HepG2 (cell line): ENCODE measurements at regions not wholly inside any gene's neighbourhood (a gene's known extent, or its start where the extent isn't known, plus 50 kb on each side); places are given as distances from the start of the nearest gene placed in this dataset.

Experiments
- ATAC-seq: fragments of 200-7000 bp; cut with Tn5 transposase; 3 replicates; pipeline ENCODE4 v1.9.1; 2020; ENCODE audit warnings: mild to moderate bottlenecking, moderate library complexity
- BruUV-seq: library from RNA; stranded (reverse); fragments of 400-500 nt; replicated peaks from 2 replicates; lab custom pipeline; 2021; lab: Mats Ljungman, UMichigan
- CTCF ChIA-PET: fragments of 300-600 bp; formaldehyde crosslinking; extraction: SDS; loops from one replicate; lab custom pipeline; 2021; ENCODE audit warnings: low total read pairs, inconsistent platforms, low intra/inter-chr PET ratio; lab: Yijun Ruan, JAX
- POLR2A ChIA-PET: fragments of 350-600 bp; sonication (Branson Sonifier 250); formaldehyde crosslinking; loops from one replicate; lab custom pipeline; 2020; ENCODE audit warnings: antibody characterized with exemption, inconsistent platforms; lab: Yijun Ruan, JAX
- DNase-seq: peaks from one replicate; pipeline ENCODE4 v3.0.0-alpha.2; 2015; ENCODE audit warnings: low spot score
- FAIRE-seq: peaks from 3 replicates; lab custom pipeline; 2011; peaks lifted over from hg19 to GRCh38; lab: Jason Lieb, UNC
- H2AFZ ChIP-seq: one replicate; pipeline ENCODE4 v1.6.1; 2011; ENCODE audit warnings: low read length, inconsistent platforms
- H3K27ac ChIP-seq: fragments of 300-600 bp; 3 replicates; pipeline ENCODE4 v1.8.0; 2011; ENCODE audit warnings: mixed run types, mild to moderate bottlenecking, mixed read lengths, low read length, inconsistent platforms; ENCODE audit not compliant: insufficient read depth; ENCODE audit errors: extremely low read length
- H3K27me3 ChIP-seq, 2 experiments: fragments of 200-600 bp in 1 of 2; 2 replicates in 1 of 2; 3 replicates in 1 of 2; pipeline versions ENCODE4 v1.6.0 to v1.8.0; 2011; ENCODE audit warnings: low read length in 2 of 2, mild to moderate bottlenecking in 2 of 2, moderate library complexity in 2 of 2, inconsistent platforms in 1 of 2; ENCODE audit not compliant: insufficient read depth in 2 of 2, control insufficient read depth in 1 of 2
- H3K36me3 ChIP-seq, 2 experiments: fragments of 200-600 bp in 1 of 2; replicated peaks in 1 of 2; 2 replicates in 1 of 2; 3 replicates in 1 of 2; pipeline versions ENCODE4 v1.5.1 to v1.8.0; 2011; ENCODE audit warnings: low read length in 2 of 2, inconsistent platforms in 1 of 2; ENCODE audit not compliant: insufficient read depth in 2 of 2, control insufficient read depth in 1 of 2
- H3K4me1 ChIP-seq: 2 replicates; pipeline ENCODE4 v1.5.1; 2012; ENCODE audit warnings: low read length, inconsistent platforms; ENCODE audit not compliant: insufficient read depth
- H3K4me2 ChIP-seq: 2 replicates; pipeline ENCODE4 v1.6.0; 2011; ENCODE audit warnings: low read depth, low read length, inconsistent platforms
- H3K4me3 ChIP-seq, 3 experiments: fragments of 200-600 bp in 1 of 3; sonication (generic), shearing (Covaris generic) in 1 of 3; replicated peaks in 1 of 3; 2 replicates each; pipeline ENCODE4 v1.5.1; 2011 to 2016; ENCODE audit warnings: low read length in 3 of 3, inconsistent platforms in 2 of 3, low read depth in 2 of 3, mild to moderate bottlenecking in 2 of 3, control low read depth in 1 of 3, mixed read lengths in 1 of 3; ENCODE audit not compliant: insufficient read depth in 1 of 3
- H3K79me2 ChIP-seq: one replicate; pipeline ENCODE4 v1.6.1; 2011; ENCODE audit warnings: low read length, inconsistent platforms; ENCODE audit not compliant: insufficient read depth
- H3K9ac ChIP-seq: 2 replicates; pipeline ENCODE4 v1.6.0; 2011; ENCODE audit warnings: mild to moderate bottlenecking, low read depth, low read length, inconsistent platforms; ENCODE audit not compliant: insufficient read depth
- H3K9me3 ChIP-seq: 2 replicates; pipeline ENCODE4 v1.5.1; 2012; ENCODE audit warnings: mild to moderate bottlenecking, low read length
- H4K20me1 ChIP-seq: 2 replicates; pipeline ENCODE4 v1.6.0; 2011; ENCODE audit warnings: inconsistent platforms, mild to moderate bottlenecking, low read length, moderate library complexity; ENCODE audit not compliant: insufficient read depth
- AKAP8 ChIP-seq: sonication (generic); formaldehyde crosslinking; IDR thresholded peaks from 2 replicates; pipeline ENCODE4 v1.5.1; 2020; ENCODE audit warnings: mild to moderate bottlenecking, missing genetic modification reagents
- CSRNP2 ChIP-seq: sonication (generic); formaldehyde crosslinking; conservative IDR thresholded peaks from 2 replicates; pipeline ENCODE4 v1.8.0; 2022; ENCODE audit warnings: low read depth, missing genetic modification reagents
- FOXO4 ChIP-seq: sonication (generic); formaldehyde crosslinking; conservative IDR thresholded peaks from 2 replicates; pipeline ENCODE4 v1.8.1; 2023; ENCODE audit warnings: missing genetic modification reagents
- HNRNPL ChIP-seq: fragments of 200-400 bp; formaldehyde crosslinking; IDR thresholded peaks from 2 replicates; pipeline ENCODE4 v1.6.1; 2017; ENCODE audit warnings: mild to moderate bottlenecking, low read depth, low read length
- IKZF4 ChIP-seq: sonication (generic); formaldehyde crosslinking; IDR thresholded peaks from 2 replicates; pipeline ENCODE4 v1.5.1; 2020; ENCODE audit warnings: borderline replicate concordance, mild to moderate bottlenecking, low read depth, missing genetic modification reagents; ENCODE audit errors: not compliant biosample characterization
- KAT2B ChIP-seq: fragments of 150-350 bp; IDR thresholded peaks from 2 replicates; pipeline ENCODE4 v1.6.1; 2014; ENCODE audit warnings: low read depth, low read length, borderline replicate concordance
- MEIS1 ChIP-seq: sonication (generic); formaldehyde crosslinking; IDR thresholded peaks from 2 replicates; pipeline ENCODE4 v1.9.0; 2021; ENCODE audit warnings: mild to moderate bottlenecking, missing genetic modification reagents, moderate library complexity, borderline replicate concordance
- NBN ChIP-seq: fragments of 450-650 bp; conservative IDR thresholded peaks from 2 replicates; pipeline ENCODE4 v1.6.1; 2017
- POLR2AphosphoS5 ChIP-seq: IDR thresholded peaks from 2 replicates; pipeline ENCODE4 v1.6.1; 2012; ENCODE audit warnings: low read depth, low read length
- RARG ChIP-seq: sonication (generic); formaldehyde crosslinking; IDR thresholded peaks from 2 replicates; pipeline ENCODE4 v1.4.0; 2020; ENCODE audit warnings: low read depth, mild to moderate bottlenecking, missing genetic modification reagents
- RBAK ChIP-seq: sonication (generic); formaldehyde crosslinking; IDR thresholded peaks from 2 replicates; pipeline ENCODE4 v1.5.1; 2020; ENCODE audit warnings: mild to moderate bottlenecking, missing genetic modification reagents
- SNRNP70 ChIP-seq: fragments of 200-400 bp; formaldehyde crosslinking; IDR thresholded peaks from 2 replicates; pipeline ENCODE4 v1.6.1; 2017; ENCODE audit warnings: mild to moderate bottlenecking, low read depth, low read length, moderate library complexity
- SOX6 ChIP-seq, 2 experiments: fragments of 450-650 bp in 1 of 2; sonication (generic) in 1 of 2; formaldehyde crosslinking in 1 of 2; IDR thresholded peaks; 2 replicates each; pipeline versions ENCODE4 v1.4.0 to v1.6.1; 2017 to 2020; ENCODE audit warnings: antibody characterized with exemption in 1 of 2, mild to moderate bottlenecking in 1 of 2, missing genetic modification reagents in 1 of 2
- ZNF101 ChIP-seq: sonication (generic); formaldehyde crosslinking; IDR thresholded peaks from 2 replicates; pipeline ENCODE4 v1.4.0; 2020; ENCODE audit warnings: mild to moderate bottlenecking, low read depth, missing genetic modification reagents, borderline replicate concordance
- ZNF552 ChIP-seq: sonication (generic); formaldehyde crosslinking; IDR thresholded peaks from 2 replicates; pipeline ENCODE4 v1.9.0; 2022; ENCODE audit warnings: missing genetic modification reagents, mild to moderate bottlenecking, borderline replicate concordance
- ZNF563 ChIP-seq: sonication (generic); formaldehyde crosslinking; IDR thresholded peaks from 2 replicates; pipeline ENCODE4 v1.8.0; 2022; ENCODE audit warnings: mild to moderate bottlenecking, moderate library complexity, missing genetic modification reagents
- ZNF576 ChIP-seq: sonication (generic); formaldehyde crosslinking; IDR thresholded peaks from 2 replicates; pipeline ENCODE4 v1.4.0; 2020; ENCODE audit warnings: mild to moderate bottlenecking, missing genetic modification reagents
- ZNF614 ChIP-seq: IDR thresholded peaks from 2 replicates; pipeline ENCODE4 v1.6.1; 2018; ENCODE audit warnings: missing biosample characterization, missing genetic modification reagents, inconsistent platforms, borderline replicate concordance
- ZNF678 ChIP-seq: sonication (generic); formaldehyde crosslinking; IDR thresholded peaks from 2 replicates; pipeline ENCODE4 v1.4.0; 2020; ENCODE audit warnings: mild to moderate bottlenecking, missing genetic modification reagents
- ZNF891 ChIP-seq: sonication (generic); formaldehyde crosslinking; IDR thresholded peaks from 2 replicates; pipeline ENCODE4 v1.5.0; 2020; ENCODE audit warnings: mild to moderate bottlenecking, missing genetic modification reagents
- ZSCAN21 ChIP-seq: sonication (generic); formaldehyde crosslinking; IDR thresholded peaks from 2 replicates; pipeline ENCODE4 v1.8.0; 2022; ENCODE audit warnings: mild to moderate bottlenecking, missing genetic modification reagents, moderate library complexity, borderline replicate concordance
- whole genome bisulfite sequencing: methylation state at CpG from one replicate; pipeline ENCODE4 v1.1.6; 2017; ENCODE audit warnings: low lambda C conversion rate; 5-methylcytosine and 5-hydroxymethylcytosine counted together
- in situ Hi-C: cut with HindIII; loops from 2 replicates; pipeline ENCODE4 v1.10.0; 2017; ENCODE audit warnings: low pct_unique_long_range_greater_than_20kb; ENCODE audit not compliant: extremely low pct_ligation_motif_present
- intact Hi-C: fragments of 100-400 bp; cut with micrococcal nuclease; formaldehyde crosslinking; loops from one replicate; pipeline ENCODE4 v1.10.0; 2022; ENCODE audit not compliant: unreplicated experiment

- TF ChIP-seq IKZF4 (CRISPR knock-in tag), result no peak
- no peak for TF ChIP-seq HNRNPL
- TF ChIP-seq ZNF563 (CRISPR knock-in tag), result no peak
- TF ChIP-seq ZSCAN21 (CRISPR knock-in tag), result no peak
- no peak for TF ChIP-seq NBN
- TF ChIP-seq RARG (CRISPR knock-in tag), result no peak
- TF ChIP-seq CSRNP2, result no peak
- TF ChIP-seq ZNF576, result no peak
These were observed 191.6 kb upstream of the DTNBP1 start (continued) for GRCh38 chr6:15854378-15854777.

- Histone ChIP-seq H2AFZ (no peak overlapping the region), H4K20me1 (no peaks in the 10 kb centered on the region), H3K27ac (no peak overlapping the region), H3K36me3 (no peaks in the 10 kb centered on the region), H3K4me3 (no peak overlapping the region), H3K4me2 (no peak overlapping the region), H3K4me1 (no peaks in the 10 kb centered on the region), H3K79me2 (no peaks in the 10 kb centered on the region), H3K9ac (no peak overlapping the region), H3K27me3 (no peaks in the 10 kb centered on the region; a peak in 1 of 5 replicates), H3K9me3 (no peaks in the 10 kb centered on the region)
- ATAC-seq (no peak), DNase-seq (no peak), FAIRE-seq (no peak)
- POLR2A ChIA-PET, result no interaction called here
- CTCF ChIA-PET, result no interaction called here
- in situ Hi-C loops (no loop called here), intact Hi-C loops (no loop called here)
- 3% methylated on average over 1 of the region's 1 CpG for WGBS
- no TSS peak for BruUV-seq
- TF ChIP-seq POLR2AphosphoS5, result no peak
- TF ChIP-seq ZNF614, result no peak
- TF ChIP-seq AKAP8, result no peak
- no peak for TF ChIP-seq KAT2B
- no peak for TF ChIP-seq ZNF101 (CRISPR knock-in tag)
- TF ChIP-seq ZNF678 (CRISPR knock-in tag), result no peak
- no peak for TF ChIP-seq RBAK (CRISPR knock-in tag)
- no peak for TF ChIP-seq SNRNP70
- TF ChIP-seq ZNF891 (CRISPR knock-in tag), result no peak
- no peak for TF ChIP-seq ZNF552 (CRISPR knock-in tag)
- no peak for TF ChIP-seq SOX6 (IDR thresholded peaks at IDR 0.05)
- no peak for TF ChIP-seq SOX6 (CRISPR knock-in tag; IDR thresholded peaks at IDR 0.05)
- TF ChIP-seq MEIS1 (CRISPR knock-in tag), result no peak
- no peak for TF ChIP-seq FOXO4 (CRISPR knock-in tag)
These were observed 190.4 kb upstream of the DTNBP1 start for GRCh38 chr6:15853259-15853658.
